Prostate gland (tissue), 2 donors: ENCODE measurements at regions not wholly inside any gene's neighbourhood (a gene's known extent, or its start where the extent isn't known, plus 50 kb on each side); places are given as distances from the start of the nearest gene placed in this dataset.

Experiments
- CTCF ChIP-seq, 4 experiments: fragments of 200-600 bp in 2 of 4; fragments of 450-650 bp in 2 of 4; sonication (generic) in 2 of 4; IDR thresholded peaks; 1 replicate in 3 of 4; 2 replicates in 1 of 4; pipeline ENCODE4 v1.5.1; 2016 to 2019; ENCODE audit warnings: antibody characterized with exemption in 4 of 4, mild to moderate bottlenecking in 2 of 4, moderate library complexity in 2 of 4
- POLR2A ChIP-seq: fragments of 450-650 bp; IDR thresholded peaks from one replicate; pipeline ENCODE4 v1.6.1; 2016; ENCODE audit warnings: antibody characterized with exemption, mild to moderate bottlenecking
- POLR2AphosphoS5 ChIP-seq: sonication (generic); formaldehyde crosslinking; IDR thresholded peaks from one replicate; pipeline ENCODE4 v1.6.1; 2017; ENCODE audit warnings: antibody characterized with exemption

- no peak for TF ChIP-seq POLR2A
- no peak for TF ChIP-seq CTCF (IDR thresholded peaks at IDR 0.05)
- no peak for TF ChIP-seq POLR2AphosphoS5
Measured at GRCh38 chr1:58143972-58144697, 402.4 kb downstream of the OMA1 start.
